AG04449 (cell line): ENCODE measurements at regions not wholly inside any gene's neighbourhood (a gene's known extent, or its start where the extent isn't known, plus 50 kb on each side); places are given as distances from the start of the nearest gene placed in this dataset.
"Not testable (repeated sequence)": the region's sequence is repeated elsewhere in the genome, so short reads cannot be mapped to it uniquely, and the experiment has no call there.

Source experiments
- CTCF ChIA-PET: fragments of 350-600 bp; formaldehyde crosslinking; extraction: SDS; loops from one replicate; lab custom pipeline; 2021; ENCODE audit warnings: antibody characterized with exemption; lab: Yijun Ruan, JAX
- POLR2A ChIA-PET: fragments of 400-600, 350-600 bp; formaldehyde crosslinking; extraction: SDS; loops from one replicate; lab custom pipeline; 2020; ENCODE audit warnings: antibody characterized with exemption, inconsistent platforms; lab: Yijun Ruan, JAX
- DNase-seq: peaks from one replicate; pipeline ENCODE4 v3.0.0-alpha.2; 2010; ENCODE audit warnings: low read depth, low spot score
- H3K4me3 ChIP-seq: 2 replicates; pipeline ENCODE4 v1.5.1; 2011; ENCODE audit warnings: low read depth, mild to moderate bottlenecking, control low read depth, low read length
- TF ChIP-seq, protein P1 (sequence below): IDR thresholded peaks from one replicate; pipeline ENCODE4 v1.5.1; 2011; ENCODE audit warnings: mild to moderate bottlenecking, moderate library complexity, low read length, control low read depth, inconsistent platforms; ENCODE audit not compliant: insufficient read depth; ENCODE audit errors: missing control alignments

DNA sequence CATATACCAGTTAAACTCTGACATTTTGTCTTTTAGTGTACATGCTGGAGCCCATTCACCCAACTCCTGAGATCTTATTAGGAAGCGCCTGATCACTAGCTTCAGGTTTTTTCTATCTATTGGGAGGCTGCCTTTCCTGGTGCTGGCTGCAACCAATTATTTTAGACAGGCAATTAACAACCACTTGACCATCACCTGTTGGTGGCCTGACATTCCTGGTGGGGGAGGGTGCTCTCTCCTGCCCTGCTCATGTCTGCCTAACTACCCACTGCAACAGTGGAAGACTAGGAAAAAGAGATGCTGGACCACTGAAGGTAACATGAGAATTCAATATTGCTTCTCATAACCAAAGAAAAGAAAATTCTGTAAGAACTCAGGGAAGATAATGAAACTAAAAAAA is 190.3 kb upstream of the GRM3 start:
- H3K4me3 ChIP-seq = no peak overlapping the region
- ChIA-PET POLR2A (no interaction called here), CTCF (no interaction called here)
- TF ChIP-seq, protein P1, sequence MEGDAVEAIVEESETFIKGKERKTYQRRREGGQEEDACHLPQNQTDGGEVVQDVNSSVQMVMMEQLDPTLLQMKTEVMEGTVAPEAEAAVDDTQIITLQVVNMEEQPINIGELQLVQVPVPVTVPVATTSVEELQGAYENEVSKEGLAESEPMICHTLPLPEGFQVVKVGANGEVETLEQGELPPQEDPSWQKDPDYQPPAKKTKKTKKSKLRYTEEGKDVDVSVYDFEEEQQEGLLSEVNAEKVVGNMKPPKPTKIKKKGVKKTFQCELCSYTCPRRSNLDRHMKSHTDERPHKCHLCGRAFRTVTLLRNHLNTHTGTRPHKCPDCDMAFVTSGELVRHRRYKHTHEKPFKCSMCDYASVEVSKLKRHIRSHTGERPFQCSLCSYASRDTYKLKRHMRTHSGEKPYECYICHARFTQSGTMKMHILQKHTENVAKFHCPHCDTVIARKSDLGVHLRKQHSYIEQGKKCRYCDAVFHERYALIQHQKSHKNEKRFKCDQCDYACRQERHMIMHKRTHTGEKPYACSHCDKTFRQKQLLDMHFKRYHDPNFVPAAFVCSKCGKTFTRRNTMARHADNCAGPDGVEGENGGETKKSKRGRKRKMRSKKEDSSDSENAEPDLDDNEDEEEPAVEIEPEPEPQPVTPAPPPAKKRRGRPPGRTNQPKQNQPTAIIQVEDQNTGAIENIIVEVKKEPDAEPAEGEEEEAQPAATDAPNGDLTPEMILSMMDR = no peak
- no peak for DNase-seq

DNA sequence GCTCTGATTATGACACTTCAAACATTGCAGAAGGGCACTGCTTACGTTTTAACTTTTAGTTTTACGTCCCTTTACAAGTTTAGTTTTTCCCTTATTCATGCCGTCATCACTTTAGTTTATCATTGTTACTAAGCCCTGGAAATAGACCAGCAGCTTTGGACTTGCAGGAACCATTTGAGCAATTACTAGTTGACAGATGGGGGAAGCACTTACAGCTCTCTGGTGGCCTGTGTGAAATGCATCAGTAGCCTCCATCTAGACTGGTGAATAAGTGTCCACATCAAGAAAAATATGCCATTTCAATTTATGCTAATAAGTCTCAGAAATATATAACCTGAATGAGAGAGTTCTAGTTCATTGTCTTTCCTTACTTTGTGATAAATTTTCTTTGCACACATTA is 194.9 kb upstream of the GRM3 start:
- ChIA-PET CTCF (no interaction called here), POLR2A (no interaction called here)
- H3K4me3 ChIP-seq = no peak overlapping the region
- TF ChIP-seq, protein P1 = no peak
- DNase-seq = no peak

DNA sequence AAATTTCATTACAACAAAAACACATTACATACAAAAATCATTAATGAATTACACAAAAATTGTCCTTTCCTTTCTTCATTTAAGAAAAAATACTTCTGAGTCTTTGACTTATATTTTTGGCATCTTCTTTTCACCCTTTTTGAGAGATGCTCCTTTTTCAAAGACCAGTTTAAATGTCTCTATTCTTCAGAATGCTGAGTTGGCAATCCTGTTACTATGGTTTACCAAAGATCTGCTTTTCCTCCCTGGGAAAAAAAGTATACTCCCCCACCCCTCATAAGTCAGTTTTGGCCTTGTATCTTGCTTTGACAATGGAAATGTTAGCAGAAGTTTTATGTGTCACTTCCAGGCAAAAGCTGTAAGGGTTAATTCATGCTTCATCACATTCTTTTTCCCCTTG is 198.4 kb upstream of the GRM3 start:
- TF ChIP-seq, protein P1 = no peak
- no peak overlapping the region for H3K4me3 ChIP-seq
- ChIA-PET CTCF (no interaction called here), POLR2A (no interaction called here)
- DNase-seq = no peak

DNA sequence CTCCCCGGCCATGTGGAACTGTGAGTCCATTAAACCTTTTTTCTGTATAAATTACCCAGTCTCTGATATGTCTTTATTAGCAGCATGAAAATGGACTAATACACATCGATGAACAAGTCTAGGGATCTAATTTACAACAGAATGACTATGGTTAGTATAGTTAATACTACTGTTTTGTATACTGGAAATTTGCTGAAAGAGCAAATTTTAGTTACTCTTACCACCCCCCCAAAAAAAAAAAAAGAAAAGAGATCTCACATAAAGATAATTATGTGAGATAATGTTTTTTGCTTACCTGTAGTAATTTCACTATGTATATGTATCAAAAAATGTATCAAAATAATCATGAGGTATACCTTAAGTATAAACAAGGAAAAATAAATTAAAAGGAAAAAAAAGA is 199.5 kb upstream of the GRM3 start:
- POLR2A ChIA-PET = no interaction called here
- no peak for DNase-seq
- CTCF ChIA-PET = no interaction called here
- TF ChIP-seq, protein P1 = no peak
- H3K4me3 ChIP-seq = no peak overlapping the region

DNA sequence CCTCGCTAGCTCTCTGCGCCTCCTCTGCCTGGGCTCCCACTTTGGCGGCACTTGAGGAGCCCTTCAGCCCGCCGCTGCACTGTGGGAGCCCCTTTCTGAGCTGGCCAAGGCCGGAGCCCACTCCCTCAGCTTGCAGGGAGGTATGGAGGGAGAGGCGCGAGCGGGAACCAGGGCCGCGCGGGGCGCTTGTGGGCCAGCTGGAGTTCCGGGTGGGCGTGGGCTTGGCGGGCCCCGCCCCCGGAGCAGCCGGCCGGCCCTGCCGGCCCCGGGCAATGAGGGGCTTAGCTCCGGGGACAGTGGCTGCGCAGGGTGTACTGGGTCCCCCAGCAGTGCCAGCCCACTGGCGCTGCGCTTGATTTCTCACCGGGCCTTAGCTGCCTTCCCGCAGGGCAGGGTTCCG is 203.3 kb upstream of the GRM3 start:
- DNase-seq, POLR2A ChIA-PET, H3K4me3 ChIP-seq, CTCF ChIA-PET: not testable (repeated sequence)

DNA sequence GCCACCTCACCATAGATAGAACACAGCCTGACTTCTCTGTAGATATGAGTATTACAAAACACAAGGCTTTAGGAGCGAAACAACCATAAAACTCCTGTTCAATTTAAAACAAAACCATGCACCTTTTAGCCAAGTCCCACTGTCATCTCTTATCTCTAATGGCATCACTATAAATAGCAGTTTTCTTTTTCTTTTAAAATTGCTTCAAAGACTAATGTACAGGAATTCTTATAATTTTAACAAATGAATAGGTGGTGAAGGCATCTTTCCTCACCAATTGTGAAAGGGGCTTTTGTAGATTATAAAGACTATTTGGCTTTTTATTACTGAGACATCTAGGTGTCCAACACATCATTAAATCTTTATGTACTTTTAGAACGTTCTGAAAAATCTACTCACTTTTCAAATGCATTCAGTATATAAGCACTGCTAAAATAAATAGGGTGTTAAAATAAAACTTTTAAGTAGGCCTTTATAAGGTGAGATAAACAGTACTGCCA is 205.7 kb upstream of the GRM3 start:
- POLR2A ChIA-PET = no interaction called here
- H3K4me3 ChIP-seq = no peak overlapping the region
- CTCF ChIA-PET = no interaction called here
- TF ChIP-seq, protein P1 = no peak
- DNase-seq = no peak

DNA sequence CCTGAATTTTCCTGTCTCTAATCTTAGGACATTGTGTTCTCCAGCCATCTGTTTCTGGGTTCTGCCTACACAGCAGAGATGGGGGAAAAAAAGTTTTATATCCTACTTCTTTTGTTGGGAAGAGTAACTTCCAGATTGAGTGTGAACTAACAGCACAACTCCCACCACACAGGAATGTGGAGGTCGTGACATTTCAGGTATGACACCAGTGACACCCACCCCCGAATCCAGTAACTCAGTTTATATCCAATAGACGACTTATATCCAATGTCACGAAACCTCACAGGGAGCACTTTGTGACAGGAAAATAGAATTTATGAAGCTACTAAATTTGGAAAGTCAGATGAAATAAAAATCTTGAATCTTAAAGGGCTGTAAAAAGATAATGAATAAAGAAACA is 211.9 kb upstream of the GRM3 start:
- DNase-seq = no peak
- ChIA-PET CTCF (no interaction called here), POLR2A (no interaction called here)
- TF ChIP-seq, protein P1 = no peak
- no peak overlapping the region for H3K4me3 ChIP-seq
